NCI-H460 (cell line): ENCODE measurements at regions not wholly inside any gene's neighbourhood (a gene's known extent, or its start where the extent isn't known, plus 50 kb on each side); places are given as distances from the start of the nearest gene placed in this dataset.

Source experiments
- DNase-seq: peaks from one replicate; pipeline ENCODE4 v3.0.0-alpha.2; 2016; ENCODE audit warnings: low read depth; ENCODE audit errors: extremely low read depth

DNA sequence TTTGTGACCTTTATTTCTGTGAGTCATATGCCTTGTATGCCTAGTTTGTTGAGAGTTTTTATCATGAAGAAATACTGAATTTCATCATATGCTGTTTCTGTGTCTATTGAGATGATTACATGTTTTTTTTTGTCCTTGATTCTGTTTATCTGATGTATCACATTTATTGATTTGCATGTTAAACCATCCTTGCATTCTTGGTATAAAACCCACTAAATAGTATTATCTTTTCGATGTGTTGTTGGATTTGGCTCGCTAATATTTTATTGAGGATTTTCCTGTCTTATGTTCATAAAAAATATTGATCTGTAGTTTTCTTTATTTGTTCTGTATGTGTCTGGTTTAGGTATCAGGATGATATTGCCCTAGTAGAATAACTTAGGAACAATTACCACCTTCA is 164.7 kb upstream of the CHRM3 start:
- DNase-seq: no peak

GRCh38 chr1:239219679-239220078 is 166.7 kb upstream of the CHRM3 start:
- no peak for DNase-seq

DNA sequence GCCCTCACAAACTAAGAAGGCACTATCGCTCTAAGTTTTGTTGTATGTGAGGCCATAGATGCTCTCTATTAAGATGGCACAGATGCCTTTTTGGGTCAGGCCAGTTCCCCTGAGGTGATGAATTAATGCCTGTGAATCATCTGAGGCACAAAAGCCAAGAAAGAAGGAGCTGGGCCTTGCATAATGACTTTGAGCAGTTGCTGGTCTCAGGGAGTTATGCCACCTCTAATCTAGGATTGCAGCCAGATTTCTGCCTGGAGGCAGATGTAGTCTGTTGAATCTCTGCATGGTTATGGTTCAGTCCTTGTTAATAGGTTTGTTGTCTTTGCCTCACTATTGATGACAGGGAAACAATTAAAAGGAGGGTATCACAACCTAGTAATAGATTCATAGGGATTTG is 168.1 kb upstream of the CHRM3 start:
- DNase-seq: no peak

GRCh38 chr1:239212811-239213220 is 173.6 kb upstream of the CHRM3 start:
- no peak for DNase-seq

DNA sequence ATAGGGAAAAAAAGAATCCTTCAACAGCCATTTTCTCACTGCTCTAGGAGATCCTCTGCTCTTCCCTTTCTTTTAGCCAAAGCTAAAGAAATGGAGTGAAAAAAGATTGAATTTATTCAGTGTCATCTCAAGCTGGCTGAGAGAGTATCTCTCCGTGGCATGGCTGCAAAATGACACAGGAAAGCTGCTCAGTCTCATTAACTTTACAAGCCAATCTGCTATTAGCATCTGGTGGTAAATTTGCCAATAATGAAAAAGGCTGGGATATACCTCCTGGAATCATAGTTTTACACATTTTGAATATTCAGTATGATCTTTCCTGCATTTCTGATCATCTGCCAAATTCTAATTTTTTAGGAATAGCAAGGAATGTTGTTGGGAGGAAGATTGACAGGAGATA is 176.8 kb upstream of the CHRM3 start:
- no peak for DNase-seq

DNA sequence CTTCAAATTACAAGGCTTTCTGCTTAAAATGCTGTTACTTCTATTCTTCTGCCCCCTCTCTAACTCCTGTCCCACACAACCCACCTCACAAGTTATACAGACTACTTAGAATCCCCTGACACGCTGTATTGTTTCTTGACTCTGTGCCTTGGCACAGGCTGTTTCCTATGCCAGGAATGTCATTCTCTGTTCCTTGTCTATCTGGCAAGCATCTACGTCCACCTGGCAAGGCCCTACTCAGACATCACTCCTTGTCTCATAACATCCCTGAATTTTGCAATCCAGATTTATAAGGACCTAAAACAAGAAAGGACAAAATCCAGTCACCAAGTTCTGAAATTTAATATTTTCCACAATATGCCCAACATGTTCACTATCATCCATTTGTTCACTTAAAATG is 182.0 kb upstream of the CHRM3 start:
- no peak for DNase-seq

- DNase-seq: no peak
Measured at GRCh38 chr1:239197871-239198270, 188.5 kb upstream of the CHRM3 start.

GRCh38 chr1:239189998-239190512 is 196.3 kb upstream of the CHRM3 start:
- DNase-seq: no peak

- no peak for DNase-seq
Measured at GRCh38 chr1:239186487-239186886, 199.9 kb upstream of the CHRM3 start.

DNA sequence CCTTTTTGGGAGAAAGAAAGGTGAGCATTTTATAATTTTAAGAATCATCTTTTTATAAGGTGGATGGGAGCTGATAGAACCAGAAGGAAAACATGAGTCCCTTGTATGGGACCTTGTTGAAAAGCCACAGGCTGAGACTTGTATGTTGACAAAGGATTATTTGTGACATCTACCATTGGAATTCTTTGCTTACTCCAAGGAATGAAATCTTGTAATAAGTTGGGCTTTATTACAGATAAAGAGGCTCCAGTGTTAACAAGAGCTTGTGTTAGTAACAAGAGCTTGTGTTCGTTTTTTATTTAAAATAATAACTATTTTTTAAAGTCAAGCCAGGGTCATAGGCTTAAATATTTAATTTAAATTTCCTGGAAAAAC is 201.1 kb upstream of the CHRM3 start:
- DNase-seq: no peak

- DNase-seq: no peak
Measured at GRCh38 chr1:239184561-239185244, 201.7 kb upstream of the CHRM3 start.

- no peak for DNase-seq
Measured at GRCh38 chr1:239178961-239179360, 207.4 kb upstream of the CHRM3 start.

GRCh38 chr1:239174880-239175279 is 211.5 kb upstream of the CHRM3 start:
- DNase-seq: no peak

DNA sequence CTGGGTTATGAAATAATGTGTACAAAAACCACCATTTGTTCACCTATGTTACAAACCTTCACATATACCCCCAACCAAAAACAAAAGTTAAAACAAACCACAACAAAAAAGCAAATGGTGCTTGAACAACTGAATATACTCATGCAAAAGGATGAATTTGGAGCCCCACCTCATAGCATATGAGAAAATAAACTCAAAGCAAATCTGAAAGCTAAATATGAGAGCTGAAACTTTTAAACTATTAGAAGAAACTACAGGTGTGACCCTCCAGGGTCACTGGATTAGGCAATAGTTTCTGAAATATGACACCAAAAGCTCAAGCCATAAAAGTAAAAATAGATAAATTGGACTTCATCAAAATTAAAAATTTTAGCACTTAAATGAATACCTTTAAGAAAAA is 215.5 kb upstream of the CHRM3 start:
- no peak for DNase-seq

DNA sequence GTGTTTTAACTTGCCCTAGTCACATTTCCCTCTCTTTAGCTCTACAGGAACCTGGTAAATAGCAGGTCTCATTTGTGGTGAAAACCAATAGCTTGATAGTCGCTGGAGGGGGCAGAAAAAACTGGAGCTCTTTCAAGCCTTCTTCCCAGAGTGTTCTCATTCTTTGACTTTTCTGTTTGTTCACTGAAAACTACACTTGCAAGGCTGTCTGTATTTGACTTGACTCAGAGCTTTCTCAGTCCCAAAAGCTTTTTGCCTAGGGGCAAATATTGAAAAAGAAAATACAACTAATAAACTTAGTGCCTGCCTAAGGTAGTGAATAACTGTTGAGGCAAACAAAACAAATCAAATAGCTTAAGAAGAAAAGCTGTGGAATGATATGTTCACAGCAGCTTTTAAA is 217.1 kb upstream of the CHRM3 start:
- no peak for DNase-seq

GRCh38 chr1:239164451-239165180 is 221.8 kb upstream of the CHRM3 start:
- no peak for DNase-seq

GRCh38 chr1:239155466-239156091 is 230.8 kb upstream of the CHRM3 start:
- no peak for DNase-seq

DNA sequence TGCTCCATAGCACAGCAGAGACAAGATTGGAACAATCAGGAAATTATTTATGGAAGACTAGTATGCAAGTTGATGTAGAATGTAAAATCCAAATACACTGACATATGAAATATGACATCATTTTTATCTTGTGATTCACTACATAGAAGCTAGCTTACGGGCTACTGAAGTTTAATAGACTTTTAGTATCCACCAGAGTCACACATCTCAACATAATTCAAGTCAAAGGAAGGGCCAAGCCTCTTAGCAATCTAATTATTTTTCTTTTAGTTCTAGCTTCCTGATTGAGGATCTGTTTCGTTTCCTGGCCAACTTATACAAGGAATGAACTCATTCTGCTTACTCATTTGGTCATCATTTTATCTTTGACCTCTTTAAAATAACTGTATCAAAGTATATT is 234.4 kb upstream of the CHRM3 start:
- DNase-seq: no peak

DNA sequence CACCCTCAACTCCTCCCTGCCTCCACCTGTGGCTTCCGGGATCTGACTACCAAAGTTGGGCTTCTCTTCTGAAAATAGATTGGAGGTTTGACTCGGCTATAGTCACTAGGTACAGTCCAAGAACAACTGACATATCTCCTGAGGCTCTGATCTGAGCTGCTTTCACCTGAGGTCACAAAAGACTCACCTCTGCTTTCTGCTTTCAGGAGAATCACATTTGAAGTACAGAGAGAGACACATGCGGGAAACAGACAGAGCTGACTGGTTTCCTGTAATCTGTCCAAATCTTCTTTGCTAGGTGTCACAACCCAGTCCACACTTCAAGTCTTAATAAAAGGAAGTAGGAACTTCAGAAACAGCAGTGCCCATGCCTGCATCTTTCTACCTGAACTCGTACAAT is 245.4 kb upstream of the CHRM3 start:
- DNase-seq: no peak

DNA sequence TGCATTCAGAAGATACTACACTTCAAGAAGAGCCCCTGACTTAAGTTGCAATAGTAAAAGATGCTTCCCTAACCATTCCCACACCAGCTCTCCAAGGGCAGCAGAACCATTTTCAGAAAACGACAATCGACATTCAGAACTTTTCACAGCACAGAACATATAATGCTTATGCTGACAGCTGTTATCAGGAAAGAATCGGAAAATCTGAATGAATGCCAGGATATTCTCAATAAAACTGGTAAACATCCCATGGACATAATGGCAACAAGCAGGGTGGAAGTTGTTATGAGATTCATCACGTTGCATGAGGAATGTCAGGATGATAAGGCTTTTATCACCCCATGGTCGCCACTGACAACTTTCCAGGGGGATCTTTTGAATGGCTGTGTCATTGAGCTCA is 246.6 kb upstream of the CHRM3 start:
- DNase-seq: no peak

- DNase-seq: no peak
Measured at GRCh38 chr1:239128541-239128940, 257.8 kb upstream of the CHRM3 start.

DNA sequence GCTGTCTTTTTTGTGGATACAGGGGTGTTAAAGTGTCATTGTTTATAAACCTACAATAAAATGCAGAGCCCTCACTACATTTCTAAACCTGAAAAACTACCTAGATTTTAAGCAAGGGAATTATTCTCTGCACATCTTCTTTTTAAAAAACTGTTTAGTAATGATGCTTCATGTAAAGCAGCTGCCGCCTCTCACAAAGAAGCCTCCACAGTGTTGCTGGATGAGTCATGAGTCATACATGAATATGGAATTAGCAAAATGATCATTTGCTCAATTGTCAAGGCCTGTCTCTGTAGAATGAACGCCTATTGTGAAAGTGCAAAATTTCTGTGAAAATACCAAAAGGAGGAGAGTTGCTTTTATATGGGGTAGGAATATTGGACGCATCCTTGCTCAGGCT is 259.5 kb upstream of the CHRM3 start:
- no peak for DNase-seq
